K562 (cell line): ENCODE measurements at regions not wholly inside any gene's neighbourhood (a gene's known extent, or its start where the extent isn't known, plus 50 kb on each side); places are given as distances from the start of the nearest gene placed in this dataset.

Experiments used
- CBX3 ChIP-seq, 2 experiments: IDR thresholded peaks; 1 replicate in 1 of 2; 2 replicates in 1 of 2; pipeline ENCODE4 v1.6.1; 2012; ENCODE audit warnings: inconsistent platforms in 2 of 2, low read length in 2 of 2, borderline replicate concordance in 1 of 2, control low read depth in 1 of 2
- CCNT2 ChIP-seq: IDR thresholded peaks from 2 replicates; pipeline ENCODE4 v1.6.1; 2011; ENCODE audit warnings: borderline replicate concordance, low read depth, mild to moderate bottlenecking, moderate library complexity, mixed read lengths, low read length; ENCODE audit not compliant: insufficient read length; ENCODE audit errors: extremely low read depth
- FOXK1 ChIP-seq: sonication (generic); formaldehyde crosslinking; IDR thresholded peaks from 2 replicates; pipeline ENCODE4 v1.8.0; 2022; ENCODE audit warnings: missing genetic modification reagents, mild to moderate bottlenecking, borderline replicate concordance
- GATAD2B ChIP-seq: fragments of 450-650 bp; IDR thresholded peaks from 2 replicates; pipeline ENCODE4 v1.6.1; 2017; ENCODE audit warnings: mild to moderate bottlenecking, borderline replicate concordance
- GTF2A2 ChIP-seq: IDR thresholded peaks from 2 replicates; pipeline ENCODE4 v1.6.1; 2016; ENCODE audit warnings: mild to moderate bottlenecking, missing genetic modification characterization, missing compliant biosample characterization
- KHSRP ChIP-seq: fragments of 450-650 bp; IDR thresholded peaks from 2 replicates; pipeline ENCODE4 v1.6.1; 2017
- NFE2 ChIP-seq: IDR thresholded peaks from 2 replicates; pipeline ENCODE4 v1.6.1; 2014; ENCODE audit warnings: antibody characterized with exemption, low read depth
- NR3C1 ChIP-seq: sonication (generic); formaldehyde crosslinking; IDR thresholded peaks from 2 replicates; pipeline ENCODE4 v1.8.1; 2022; ENCODE audit warnings: missing genetic modification reagents
- POLR3G ChIP-seq: IDR thresholded peaks from 2 replicates; pipeline ENCODE4 v1.6.1; 2011; ENCODE audit not compliant: insufficient read length, insufficient replicate concordance; ENCODE audit errors: extremely low read depth
- U2AF1 ChIP-seq: fragments of 200-400 bp; formaldehyde crosslinking; optimal IDR thresholded peaks from 2 replicates; pipeline ENCODE3; 2017; ENCODE audit warnings: mild to moderate bottlenecking, low read depth, low read length, moderate library complexity
- YBX1 ChIP-seq: fragments of 450-650 bp; IDR thresholded peaks from 2 replicates; pipeline ENCODE4 v1.7.1; 2016; ENCODE audit warnings: mild to moderate bottlenecking
- TF ChIP-seq, protein P1 (sequence below): fragments of 250-450 bp; sonication (Bioruptor Pico); IDR thresholded peaks from 2 replicates; pipeline ENCODE4 v1.9.0; 2021; ENCODE audit warnings: mild to moderate bottlenecking
- TF ChIP-seq, protein P2 (sequence below): fragments of 250-450 bp; sonication (Bioruptor Pico); IDR thresholded peaks from 2 replicates; pipeline ENCODE4 v1.5.1; 2021; ENCODE audit warnings: mild to moderate bottlenecking
- TF ChIP-seq, protein P3 (sequence below): fragments of 250-450 bp; sonication (Bioruptor Pico); IDR thresholded peaks from 2 replicates; pipeline ENCODE4 v1.4.0; 2020
- TF ChIP-seq, protein P4 (sequence below): sonication (generic); formaldehyde crosslinking; IDR thresholded peaks from 2 replicates; pipeline ENCODE4 v1.8.0; 2022; ENCODE audit warnings: mild to moderate bottlenecking, missing genetic modification reagents

DNA sequence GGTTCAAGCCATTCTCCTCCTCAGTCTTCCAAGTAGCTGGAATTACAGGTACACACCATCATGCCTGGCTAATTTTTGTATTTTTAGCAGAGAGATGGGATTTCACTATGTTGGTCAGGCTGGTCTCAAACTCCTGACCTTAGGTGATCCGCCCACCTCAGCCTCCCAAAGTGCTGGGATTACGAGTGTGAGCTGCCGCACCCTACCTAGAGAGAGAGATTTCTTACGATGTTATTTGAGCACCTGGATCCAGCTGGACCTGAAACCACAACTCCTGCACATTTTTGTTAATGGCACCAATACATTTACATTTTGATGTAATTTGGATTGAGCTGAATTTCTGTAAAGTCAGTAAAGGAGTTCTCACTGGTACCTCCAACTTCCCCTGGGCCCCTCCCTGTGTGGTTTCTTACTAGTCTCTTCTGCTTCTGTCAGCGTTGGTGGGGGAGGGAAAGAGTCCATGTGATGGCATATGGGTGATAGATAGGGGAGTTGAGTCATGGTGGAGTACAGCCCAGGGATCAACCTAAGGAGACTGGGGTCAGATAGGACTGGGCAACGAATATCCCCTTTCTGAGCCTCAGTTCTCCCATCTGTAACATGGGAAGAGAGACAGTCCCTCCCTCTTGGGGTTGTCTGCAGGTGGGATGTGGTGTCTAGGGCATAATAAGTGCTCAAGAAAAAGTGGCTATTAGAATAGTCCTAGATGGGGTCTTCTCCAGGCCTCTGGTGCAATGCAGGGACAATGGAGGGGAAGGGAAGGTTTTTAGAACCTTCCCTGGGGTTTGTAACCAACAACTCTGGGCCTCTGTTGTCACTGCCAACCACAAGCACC is 83.3 kb upstream of the MED13L start (continued):
- TF ChIP-seq YBX1, result no peak
- TF ChIP-seq NFE2, result peak; percentile 84
- no peak for TF ChIP-seq KHSRP
- no peak for TF ChIP-seq POLR3G
- no peak for TF ChIP-seq NR3C1 (CRISPR knock-in tag)
- TF ChIP-seq, protein P1, sequence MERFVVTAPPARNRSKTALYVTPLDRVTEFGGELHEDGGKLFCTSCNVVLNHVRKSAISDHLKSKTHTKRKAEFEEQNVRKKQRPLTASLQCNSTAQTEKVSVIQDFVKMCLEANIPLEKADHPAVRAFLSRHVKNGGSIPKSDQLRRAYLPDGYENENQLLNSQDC (CRISPR knock-in tag), result no peak
- TF ChIP-seq, protein P2, sequence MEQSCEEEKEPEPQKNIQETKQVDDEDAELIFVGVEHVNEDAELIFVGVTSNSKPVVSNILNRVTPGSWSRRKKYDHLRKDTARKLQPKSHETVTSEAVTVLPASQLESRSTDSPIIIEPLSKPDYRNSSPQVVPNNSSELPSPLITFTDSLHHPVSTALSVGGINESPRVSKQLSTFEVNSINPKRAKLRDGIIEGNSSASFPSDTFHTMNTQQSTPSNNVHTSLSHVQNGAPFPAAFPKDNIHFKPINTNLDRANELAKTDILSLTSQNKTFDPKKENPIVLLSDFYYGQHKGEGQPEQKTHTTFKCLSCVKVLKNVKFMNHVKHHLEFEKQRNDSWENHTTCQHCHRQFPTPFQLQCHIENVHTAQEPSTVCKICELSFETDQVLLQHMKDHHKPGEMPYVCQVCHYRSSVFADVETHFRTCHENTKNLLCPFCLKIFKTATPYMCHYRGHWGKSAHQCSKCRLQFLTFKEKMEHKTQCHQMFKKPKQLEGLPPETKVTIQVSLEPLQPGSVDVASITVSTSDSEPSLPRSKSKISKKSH (CRISPR knock-in tag), result no peak
- TF ChIP-seq FOXK1 (CRISPR knock-in tag), result no peak
- TF ChIP-seq, protein P3, sequence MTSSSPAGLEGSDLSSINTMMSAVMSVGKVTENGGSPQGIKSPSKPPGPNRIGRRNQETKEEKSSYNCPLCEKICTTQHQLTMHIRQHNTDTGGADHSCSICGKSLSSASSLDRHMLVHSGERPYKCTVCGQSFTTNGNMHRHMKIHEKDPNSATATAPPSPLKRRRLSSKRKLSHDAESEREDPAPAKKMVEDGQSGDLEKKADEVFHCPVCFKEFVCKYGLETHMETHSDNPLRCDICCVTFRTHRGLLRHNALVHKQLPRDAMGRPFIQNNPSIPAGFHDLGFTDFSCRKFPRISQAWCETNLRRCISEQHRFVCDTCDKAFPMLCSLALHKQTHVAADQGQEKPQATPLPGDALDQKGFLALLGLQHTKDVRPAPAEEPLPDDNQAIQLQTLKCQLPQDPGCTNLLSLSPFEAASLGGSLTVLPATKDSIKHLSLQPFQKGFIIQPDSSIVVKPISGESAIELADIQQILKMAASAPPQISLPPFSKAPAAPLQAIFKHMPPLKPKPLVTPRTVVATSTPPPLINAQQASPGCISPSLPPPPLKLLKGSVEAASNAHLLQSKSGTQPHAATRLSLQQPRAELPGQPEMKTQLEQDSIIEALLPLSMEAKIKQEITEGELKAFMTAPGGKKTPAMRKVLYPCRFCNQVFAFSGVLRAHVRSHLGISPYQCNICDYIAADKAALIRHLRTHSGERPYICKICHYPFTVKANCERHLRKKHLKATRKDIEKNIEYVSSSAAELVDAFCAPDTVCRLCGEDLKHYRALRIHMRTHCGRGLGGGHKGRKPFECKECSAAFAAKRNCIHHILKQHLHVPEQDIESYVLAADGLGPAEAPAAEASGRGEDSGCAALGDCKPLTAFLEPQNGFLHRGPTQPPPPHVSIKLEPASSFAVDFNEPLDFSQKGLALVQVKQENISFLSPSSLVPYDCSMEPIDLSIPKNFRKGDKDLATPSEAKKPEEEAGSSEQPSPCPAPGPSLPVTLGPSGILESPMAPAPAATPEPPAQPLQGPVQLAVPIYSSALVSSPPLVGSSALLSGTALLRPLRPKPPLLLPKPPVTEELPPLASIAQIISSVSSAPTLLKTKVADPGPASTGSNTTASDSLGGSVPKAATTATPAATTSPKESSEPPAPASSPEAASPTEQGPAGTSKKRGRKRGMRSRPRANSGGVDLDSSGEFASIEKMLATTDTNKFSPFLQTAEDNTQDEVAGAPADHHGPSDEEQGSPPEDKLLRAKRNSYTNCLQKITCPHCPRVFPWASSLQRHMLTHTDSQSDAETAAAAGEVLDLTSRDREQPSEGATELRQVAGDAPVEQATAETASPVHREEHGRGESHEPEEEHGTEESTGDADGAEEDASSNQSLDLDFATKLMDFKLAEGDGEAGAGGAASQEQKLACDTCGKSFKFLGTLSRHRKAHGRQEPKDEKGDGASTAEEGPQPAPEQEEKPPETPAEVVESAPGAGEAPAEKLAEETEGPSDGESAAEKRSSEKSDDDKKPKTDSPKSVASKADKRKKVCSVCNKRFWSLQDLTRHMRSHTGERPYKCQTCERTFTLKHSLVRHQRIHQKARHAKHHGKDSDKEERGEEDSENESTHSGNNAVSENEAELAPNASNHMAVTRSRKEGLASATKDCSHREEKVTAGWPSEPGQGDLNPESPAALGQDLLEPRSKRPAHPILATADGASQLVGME (CRISPR knock-in tag), result no peak
- TF ChIP-seq GATAD2B, result 0 out of 2 replicates have a peak, but pooled peaks have one; percentile 4
- TF ChIP-seq, protein P4, sequence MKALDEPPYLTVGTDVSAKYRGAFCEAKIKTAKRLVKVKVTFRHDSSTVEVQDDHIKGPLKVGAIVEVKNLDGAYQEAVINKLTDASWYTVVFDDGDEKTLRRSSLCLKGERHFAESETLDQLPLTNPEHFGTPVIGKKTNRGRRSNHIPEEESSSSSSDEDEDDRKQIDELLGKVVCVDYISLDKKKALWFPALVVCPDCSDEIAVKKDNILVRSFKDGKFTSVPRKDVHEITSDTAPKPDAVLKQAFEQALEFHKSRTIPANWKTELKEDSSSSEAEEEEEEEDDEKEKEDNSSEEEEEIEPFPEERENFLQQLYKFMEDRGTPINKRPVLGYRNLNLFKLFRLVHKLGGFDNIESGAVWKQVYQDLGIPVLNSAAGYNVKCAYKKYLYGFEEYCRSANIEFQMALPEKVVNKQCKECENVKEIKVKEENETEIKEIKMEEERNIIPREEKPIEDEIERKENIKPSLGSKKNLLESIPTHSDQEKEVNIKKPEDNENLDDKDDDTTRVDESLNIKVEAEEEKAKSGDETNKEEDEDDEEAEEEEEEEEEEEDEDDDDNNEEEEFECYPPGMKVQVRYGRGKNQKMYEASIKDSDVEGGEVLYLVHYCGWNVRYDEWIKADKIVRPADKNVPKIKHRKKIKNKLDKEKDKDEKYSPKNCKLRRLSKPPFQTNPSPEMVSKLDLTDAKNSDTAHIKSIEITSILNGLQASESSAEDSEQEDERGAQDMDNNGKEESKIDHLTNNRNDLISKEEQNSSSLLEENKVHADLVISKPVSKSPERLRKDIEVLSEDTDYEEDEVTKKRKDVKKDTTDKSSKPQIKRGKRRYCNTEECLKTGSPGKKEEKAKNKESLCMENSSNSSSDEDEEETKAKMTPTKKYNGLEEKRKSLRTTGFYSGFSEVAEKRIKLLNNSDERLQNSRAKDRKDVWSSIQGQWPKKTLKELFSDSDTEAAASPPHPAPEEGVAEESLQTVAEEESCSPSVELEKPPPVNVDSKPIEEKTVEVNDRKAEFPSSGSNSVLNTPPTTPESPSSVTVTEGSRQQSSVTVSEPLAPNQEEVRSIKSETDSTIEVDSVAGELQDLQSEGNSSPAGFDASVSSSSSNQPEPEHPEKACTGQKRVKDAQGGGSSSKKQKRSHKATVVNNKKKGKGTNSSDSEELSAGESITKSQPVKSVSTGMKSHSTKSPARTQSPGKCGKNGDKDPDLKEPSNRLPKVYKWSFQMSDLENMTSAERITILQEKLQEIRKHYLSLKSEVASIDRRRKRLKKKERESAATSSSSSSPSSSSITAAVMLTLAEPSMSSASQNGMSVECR, result no peak
- TF ChIP-seq CBX3 (IDR thresholded peaks at IDR 0.05; ENCODE audit: borderline replicate concordance in 1 of 2, low read length in 2 of 2), result peak in 1 of 2 experiments; percentile 84; a peak in 1 of 3 replicates
- TF ChIP-seq U2AF1, result no peak
- no peak for TF ChIP-seq GTF2A2 (tag)
- TF ChIP-seq CCNT2, result peak; percentile 38
